ENCODE measurements at regions not wholly inside any gene's neighbourhood (a gene's known extent, or its start where the extent isn't known, plus 50 kb on each side); places are given as distances from the start of the nearest gene placed in this dataset.

- Histone ChIP-seq H3K27me3 (ENCODE audit: control insufficient read depth, insufficient read depth, low read length) (no peaks in the 10 kb centered on the region), H3K27ac (no peak overlapping the region), H3K4me1 (peaks cover 14% of the 10 kb centered on the region), H3K4me3 (ENCODE audit: low read depth, low read length) (no peak overlapping the region), H3K36me3 (ENCODE audit: control insufficient read depth, insufficient read depth, low read length) (no peaks in the 10 kb centered on the region), H3K9me3 (ENCODE audit: control insufficient read depth, low read length) (no peaks in the 10 kb centered on the region), H2AFZ (no peak overlapping the region), H3K79me2 (no peaks in the 10 kb centered on the region), H3K4me2 (ENCODE audit: low read length) (no peak overlapping the region), H3K9ac (no peak overlapping the region)
- TF ChIP-seq, protein P1, sequence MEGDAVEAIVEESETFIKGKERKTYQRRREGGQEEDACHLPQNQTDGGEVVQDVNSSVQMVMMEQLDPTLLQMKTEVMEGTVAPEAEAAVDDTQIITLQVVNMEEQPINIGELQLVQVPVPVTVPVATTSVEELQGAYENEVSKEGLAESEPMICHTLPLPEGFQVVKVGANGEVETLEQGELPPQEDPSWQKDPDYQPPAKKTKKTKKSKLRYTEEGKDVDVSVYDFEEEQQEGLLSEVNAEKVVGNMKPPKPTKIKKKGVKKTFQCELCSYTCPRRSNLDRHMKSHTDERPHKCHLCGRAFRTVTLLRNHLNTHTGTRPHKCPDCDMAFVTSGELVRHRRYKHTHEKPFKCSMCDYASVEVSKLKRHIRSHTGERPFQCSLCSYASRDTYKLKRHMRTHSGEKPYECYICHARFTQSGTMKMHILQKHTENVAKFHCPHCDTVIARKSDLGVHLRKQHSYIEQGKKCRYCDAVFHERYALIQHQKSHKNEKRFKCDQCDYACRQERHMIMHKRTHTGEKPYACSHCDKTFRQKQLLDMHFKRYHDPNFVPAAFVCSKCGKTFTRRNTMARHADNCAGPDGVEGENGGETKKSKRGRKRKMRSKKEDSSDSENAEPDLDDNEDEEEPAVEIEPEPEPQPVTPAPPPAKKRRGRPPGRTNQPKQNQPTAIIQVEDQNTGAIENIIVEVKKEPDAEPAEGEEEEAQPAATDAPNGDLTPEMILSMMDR (IDR thresholded peaks at IDR 0.05): no peak
Observed at GRCh38 chr10:121411004-121411403, 187.2 kb downstream of the FGFR2 start.

DNA sequence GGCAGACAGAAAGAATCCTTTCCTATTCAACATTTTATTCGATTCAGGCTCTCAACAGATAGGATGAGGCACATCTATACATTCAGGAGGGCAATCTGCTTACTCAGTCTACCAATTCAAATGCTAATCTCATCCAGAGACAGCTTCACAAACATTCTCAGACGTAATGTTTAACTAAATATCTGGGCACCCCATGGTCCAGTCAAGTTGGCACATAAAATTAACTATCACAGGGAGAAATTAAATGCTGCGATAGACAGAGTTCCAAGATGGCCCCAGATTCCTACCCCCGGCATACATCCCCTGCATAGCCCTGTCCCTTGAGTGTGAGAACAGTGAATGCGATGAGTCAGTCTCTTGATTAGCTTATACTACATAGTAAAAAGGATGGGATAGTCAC, 184.3 kb downstream of the FGFR2 start:
- Histone ChIP-seq H3K36me3 (ENCODE audit: control insufficient read depth, insufficient read depth, low read length) (no peaks in the 10 kb centered on the region), H3K9ac (no peak overlapping the region), H3K4me3 (ENCODE audit: low read depth, low read length) (no peak overlapping the region), H3K27ac (no peak overlapping the region), H3K27me3 (ENCODE audit: control insufficient read depth, insufficient read depth, low read length) (no peaks in the 10 kb centered on the region), H3K79me2 (no peaks in the 10 kb centered on the region), H3K4me1 (peaks cover 7% of the 10 kb centered on the region), H3K4me2 (ENCODE audit: low read length) (no peak overlapping the region), H3K9me3 (ENCODE audit: control insufficient read depth, low read length) (no peaks in the 10 kb centered on the region), H2AFZ (no peak overlapping the region)
- TF ChIP-seq, protein P1 (IDR thresholded peaks at IDR 0.05): no peak

DNA sequence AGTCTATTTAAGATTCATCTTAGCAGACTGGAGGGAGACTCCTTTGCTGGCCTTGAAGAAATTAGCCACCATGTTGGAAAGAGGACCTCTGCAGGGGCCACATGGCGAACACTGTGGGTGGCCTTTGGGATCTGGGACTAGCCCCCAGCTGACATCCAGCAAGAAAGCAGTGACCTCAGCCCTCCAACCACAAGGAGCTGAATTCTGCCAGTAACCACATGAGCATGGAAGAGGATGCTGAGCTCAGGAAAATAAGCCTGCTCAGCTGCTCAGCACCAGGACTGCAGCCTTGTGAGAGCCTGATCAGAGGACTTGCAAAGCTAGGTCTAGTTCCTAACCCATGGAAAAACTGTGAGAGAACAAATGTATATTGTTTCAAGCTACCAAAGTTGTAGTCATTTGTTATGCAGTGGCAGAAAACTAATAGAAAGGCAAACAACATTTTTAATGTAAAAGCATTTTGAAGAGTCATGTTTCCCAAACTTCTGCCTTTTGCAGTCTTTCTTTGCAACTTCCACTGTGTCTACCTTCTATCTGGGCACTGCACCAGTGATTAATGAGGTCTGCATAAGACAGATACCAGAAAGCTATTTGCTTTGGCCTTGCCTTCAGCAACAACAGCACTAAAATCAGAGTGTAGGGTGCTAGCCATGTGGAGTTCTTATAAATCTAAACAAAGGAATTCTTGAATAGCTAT, 183.7 kb downstream of the FGFR2 start:
- TF ChIP-seq, protein P1 (IDR thresholded peaks at IDR 0.05): no peak
- Histone ChIP-seq H3K36me3 (ENCODE audit: control insufficient read depth, insufficient read depth, low read length) (no peaks in the 10 kb centered on the region), H3K79me2 (no peaks in the 10 kb centered on the region), H3K4me3 (ENCODE audit: low read depth, low read length) (no peak overlapping the region), H3K9ac (no peak overlapping the region), H3K4me1 (peaks cover 7% of the 10 kb centered on the region), H3K27me3 (ENCODE audit: control insufficient read depth, insufficient read depth, low read length) (no peaks in the 10 kb centered on the region), H3K4me2 (ENCODE audit: low read length) (no peak overlapping the region), H2AFZ (no peak overlapping the region), H3K27ac (no peak overlapping the region), H3K9me3 (ENCODE audit: control insufficient read depth, low read length) (no peaks in the 10 kb centered on the region)

GRCh38 chr10:121415063-121415399, 183.2 kb downstream of the FGFR2 start:
- Histone ChIP-seq H3K9ac (no peak overlapping the region), H3K27ac (no peak overlapping the region), H3K4me2 (ENCODE audit: low read length) (no peak overlapping the region), H3K4me3 (ENCODE audit: low read depth, low read length) (no peak overlapping the region), H2AFZ (no peak overlapping the region), H3K4me1 (peaks cover 7% of the 10 kb centered on the region), H3K27me3 (ENCODE audit: control insufficient read depth, insufficient read depth, low read length) (no peaks in the 10 kb centered on the region), H3K36me3 (ENCODE audit: control insufficient read depth, insufficient read depth, low read length) (no peaks in the 10 kb centered on the region), H3K9me3 (ENCODE audit: control insufficient read depth, low read length) (no peaks in the 10 kb centered on the region), H3K79me2 (no peaks in the 10 kb centered on the region)
- TF ChIP-seq, protein P1 (IDR thresholded peaks at IDR 0.05): no peak

DNA sequence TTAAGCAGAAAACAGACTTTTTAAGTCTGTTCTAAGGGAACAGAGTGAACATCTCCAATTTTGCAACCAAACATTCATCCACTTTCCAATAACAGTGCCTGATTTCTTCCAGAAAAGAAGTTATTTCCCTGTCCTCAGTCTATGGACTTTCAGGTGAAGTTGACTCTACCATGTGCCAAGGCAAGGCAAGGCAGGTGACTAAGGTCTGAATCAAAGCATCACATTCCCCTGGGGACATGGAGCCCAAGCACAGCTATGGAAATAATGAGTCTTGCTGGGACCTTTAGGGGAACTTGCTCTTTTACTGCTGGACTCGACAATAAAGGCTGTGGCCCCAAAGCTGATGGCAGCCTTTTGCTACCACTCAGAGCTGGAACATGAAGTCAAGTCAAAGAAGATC, 182.2 kb downstream of the FGFR2 start:
- H3K27me3 ChIP-seq (ENCODE audit: control insufficient read depth, insufficient read depth, low read length): no peaks in the 10 kb centered on the region

More for the DNA sequence above, 182.2 kb downstream of the FGFR2 start:
- Histone ChIP-seq H3K79me2 (no peaks in the 10 kb centered on the region), H3K4me2 (ENCODE audit: low read length) (no peak overlapping the region), H3K9ac (no peak overlapping the region), H2AFZ (no peak overlapping the region), H3K27ac (no peak overlapping the region), H3K9me3 (ENCODE audit: control insufficient read depth, low read length) (no peaks in the 10 kb centered on the region), H3K4me3 (ENCODE audit: low read depth, low read length) (no peak overlapping the region), H3K36me3 (ENCODE audit: control insufficient read depth, insufficient read depth, low read length) (no peaks in the 10 kb centered on the region), H3K4me1 (no peaks in the 10 kb centered on the region)
- TF ChIP-seq, protein P1 (IDR thresholded peaks at IDR 0.05): no peak
